ENCODE measurements at regions not wholly inside any gene's neighbourhood (a gene's known extent, or its start where the extent isn't known, plus 50 kb on each side); places are given as distances from the start of the nearest gene placed in this dataset.

DNA sequence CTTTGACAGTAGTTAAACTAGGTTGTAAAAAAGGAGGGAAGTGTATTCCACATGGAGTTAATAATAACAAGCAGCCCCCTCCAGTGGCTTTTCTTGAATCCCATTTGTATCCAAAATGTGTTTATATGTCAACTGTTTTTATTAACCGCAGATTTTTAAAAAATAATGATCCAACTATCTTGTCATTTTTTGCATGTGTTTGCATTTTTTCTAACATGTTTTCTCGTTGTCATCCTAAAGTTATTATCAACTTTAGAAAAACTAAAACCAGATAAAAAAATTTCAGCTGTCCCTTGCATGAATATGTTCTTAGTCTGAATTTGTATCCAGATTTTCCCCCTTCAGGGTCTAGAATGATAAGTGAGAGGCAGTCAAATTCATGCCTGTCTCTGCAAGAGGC lies 1063.3 kb downstream of the BCL11A start:
- CTCF ChIA-PET: no interaction called here
- no peaks in the 10 kb centered on the region for H3K27me3 ChIP-seq (ENCODE audit: control insufficient read depth in 2 of 2, insufficient read depth in 2 of 2, low read length in 2 of 2)
- H3K27ac ChIP-seq (ENCODE audit: low read depth, low read length): no peak overlapping the region
- peaks cover 0 to 5% (median 0%) of the 10 kb centered on the region in 5 donors for H3K27me3 Mint-ChIP-seq
- intact Hi-C loops (cut with micrococcal nuclease): no loop called here
- H3K4me3 Mint-ChIP-seq: no peak overlapping the region
- POLR2A ChIA-PET: no interaction called here
- H3K36me3 Mint-ChIP-seq: no peaks in the 10 kb centered on the region
- peaks cover 0 to 16% (median 4%) of the 10 kb centered on the region in 11 donors for H3K9me3 Mint-ChIP-seq
- no peaks in the 10 kb centered on the region for H3K36me3 ChIP-seq (ENCODE audit: control insufficient read depth in 2 of 3, insufficient read depth in 3 of 3, low read length in 3 of 3)
- ATAC-seq (no peak), DNase-seq (no peak)
- no peak overlapping the region for H3K27ac Mint-ChIP-seq
- H3K4me1 Mint-ChIP-seq: no peaks in the 10 kb centered on the region
- no peak overlapping the region for H3K4me3 ChIP-seq (ENCODE audit: low read length)
- H3K4me1 ChIP-seq (ENCODE audit: control insufficient read depth in 2 of 2, insufficient read depth in 2 of 2, low read length in 2 of 2): no peaks in the 10 kb centered on the region
- no peaks in the 10 kb centered on the region for H3K9me3 ChIP-seq (ENCODE audit: control insufficient read depth in 2 of 3, low read length in 3 of 3)

DNA sequence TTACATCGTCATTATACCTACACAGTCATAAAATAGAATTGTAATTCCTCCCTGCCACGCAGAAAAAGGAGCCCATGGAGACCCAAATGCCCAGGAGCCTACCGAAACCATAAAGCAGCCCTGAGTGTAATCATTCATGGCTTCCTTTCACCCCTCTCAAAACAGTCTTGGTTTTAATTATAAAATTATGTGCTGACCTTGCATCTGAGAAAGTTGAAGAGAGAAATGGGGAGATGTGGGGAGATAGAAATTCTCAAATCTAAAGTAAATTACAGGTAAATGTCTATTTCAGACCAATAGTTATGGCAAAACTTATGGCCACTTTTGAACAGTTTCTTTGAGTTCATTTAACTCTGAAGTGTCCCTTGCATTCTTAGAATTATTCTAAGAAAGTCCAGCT lies 1068.8 kb downstream of the BCL11A start:
- Mint-ChIP-seq H3K36me3 (no peaks in the 10 kb centered on the region), H3K4me3 (no peak overlapping the region), H3K4me1 (no peaks in the 10 kb centered on the region), H3K27ac (no peak overlapping the region), H3K9me3 (peaks cover 0 to 7% (median 0%) of the 10 kb centered on the region in 11 donors), H3K27me3 (peaks cover 0 to 5% (median 0%) of the 10 kb centered on the region in 5 donors)
- ChIA-PET CTCF (no interaction called here), POLR2A (no interaction called here)
- intact Hi-C loops (cut with micrococcal nuclease): no loop called here
- Histone ChIP-seq H3K27me3 (ENCODE audit: control insufficient read depth in 2 of 2, insufficient read depth in 2 of 2, low read length in 2 of 2) (no peaks in the 10 kb centered on the region), H3K36me3 (ENCODE audit: control insufficient read depth in 2 of 3, insufficient read depth in 3 of 3, low read length in 3 of 3) (no peaks in the 10 kb centered on the region), H3K9me3 (ENCODE audit: control insufficient read depth in 2 of 3, low read length in 3 of 3) (no peaks in the 10 kb centered on the region), H3K4me1 (ENCODE audit: control insufficient read depth in 2 of 2, insufficient read depth in 2 of 2, low read length in 2 of 2) (no peaks in the 10 kb centered on the region), H3K4me3 (ENCODE audit: low read length) (no peak overlapping the region), H3K27ac (ENCODE audit: low read depth, low read length) (no peak overlapping the region)
- ATAC-seq: no peak
- no peak for DNase-seq

- ATAC-seq (no peak), DNase-seq (no peak)
- H3K36me3 ChIP-seq (ENCODE audit: control insufficient read depth in 2 of 3, insufficient read depth in 3 of 3, low read length in 3 of 3): no peaks in the 10 kb centered on the region
- no peaks in the 10 kb centered on the region for H3K27me3 ChIP-seq (ENCODE audit: control insufficient read depth in 2 of 2, insufficient read depth in 2 of 2, low read length in 2 of 2)
- no peak overlapping the region for H3K4me3 Mint-ChIP-seq
- H3K27ac ChIP-seq (ENCODE audit: low read depth, low read length): no peak overlapping the region
- H3K4me1 Mint-ChIP-seq: peaks cover 0 to 5% (median 0%) of the 10 kb centered on the region in 7 donors
- POLR2A ChIA-PET: no interaction called here
- intact Hi-C loops (cut with micrococcal nuclease): no loop called here
- H3K9me3 Mint-ChIP-seq: peaks cover 0 to 8% (median 0%) of the 10 kb centered on the region in 11 donors
- no peaks in the 10 kb centered on the region for H3K9me3 ChIP-seq (ENCODE audit: control insufficient read depth in 2 of 3, low read length in 3 of 3)
- H3K4me3 ChIP-seq (ENCODE audit: low read length): no peak overlapping the region
- H3K36me3 Mint-ChIP-seq: no peaks in the 10 kb centered on the region
- no peak overlapping the region for H3K27ac Mint-ChIP-seq
- no peaks in the 10 kb centered on the region for H3K4me1 ChIP-seq (ENCODE audit: control insufficient read depth in 2 of 2, insufficient read depth in 2 of 2, low read length in 2 of 2)
- peaks cover 0 to 11% (median 0%) of the 10 kb centered on the region in 5 donors for H3K27me3 Mint-ChIP-seq
- CTCF ChIA-PET: no interaction called here
Observed at GRCh38 chr2:59463426-59463825, 1090.0 kb downstream of the BCL11A start.

DNA sequence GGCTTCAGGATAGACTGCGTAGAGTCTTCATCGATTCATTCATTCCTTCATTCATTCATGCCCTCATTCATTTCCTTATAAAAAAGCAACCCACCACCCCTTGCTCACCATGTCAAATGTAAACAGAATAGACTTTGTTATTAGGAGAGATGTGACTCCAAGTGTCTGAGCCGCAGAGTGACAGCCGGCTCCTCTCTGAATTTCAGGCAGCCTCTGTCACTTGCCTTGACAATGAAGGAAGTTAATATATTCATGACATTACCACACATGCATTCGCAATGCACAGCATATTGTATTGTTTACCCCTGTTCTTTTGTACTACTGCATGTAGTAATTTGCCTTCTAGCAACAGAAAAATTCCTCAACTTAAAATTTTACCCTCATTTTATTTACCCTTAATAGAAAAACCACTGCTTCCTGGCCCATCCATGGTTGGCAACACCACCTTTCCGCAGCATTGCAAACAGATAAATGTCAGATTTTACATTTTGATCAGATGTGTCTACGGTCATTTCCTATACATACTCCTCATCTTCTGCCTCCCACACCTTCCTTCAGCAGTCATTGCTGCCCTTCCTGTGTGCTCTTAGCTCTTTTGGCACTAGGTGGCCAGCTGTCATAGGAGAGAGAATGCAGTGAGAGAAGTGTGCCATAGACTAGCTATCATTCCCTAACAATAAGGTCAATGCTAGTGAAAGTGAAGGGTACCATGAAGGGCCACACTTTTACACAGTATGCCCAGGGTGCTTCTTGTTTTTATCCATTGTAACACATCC lies 1090.8 kb downstream of the BCL11A start:
- ChIA-PET CTCF (no interaction called here), POLR2A (no interaction called here)
- DNase-seq (no peak), ATAC-seq (no peak)
- H3K4me3 Mint-ChIP-seq: no peak overlapping the region
- no peak overlapping the region for H3K27ac ChIP-seq (ENCODE audit: low read depth, low read length)
- H3K9me3 Mint-ChIP-seq: peaks cover 0 to 8% (median 0%) of the 10 kb centered on the region in 11 donors
- no peak overlapping the region for H3K4me3 ChIP-seq (ENCODE audit: low read length)
- H3K4me1 ChIP-seq (ENCODE audit: control insufficient read depth in 2 of 2, insufficient read depth in 2 of 2, low read length in 2 of 2): no peaks in the 10 kb centered on the region
- peak overlapping the region in 1 of 9 donors; percentile 50 for H3K27ac Mint-ChIP-seq
- H3K27me3 Mint-ChIP-seq: peaks cover 0 to 11% (median 0%) of the 10 kb centered on the region in 5 donors
- peaks cover 0 to 5% (median 0%) of the 10 kb centered on the region in 7 donors for H3K4me1 Mint-ChIP-seq
- intact Hi-C loops (cut with micrococcal nuclease): no loop called here
- H3K36me3 ChIP-seq (ENCODE audit: control insufficient read depth in 2 of 3, insufficient read depth in 3 of 3, low read length in 3 of 3): no peaks in the 10 kb centered on the region
- no peaks in the 10 kb centered on the region for H3K9me3 ChIP-seq (ENCODE audit: control insufficient read depth in 2 of 3, low read length in 3 of 3)
- H3K36me3 Mint-ChIP-seq: no peaks in the 10 kb centered on the region
- no peaks in the 10 kb centered on the region for H3K27me3 ChIP-seq (ENCODE audit: control insufficient read depth in 2 of 2, insufficient read depth in 2 of 2, low read length in 2 of 2)

DNA sequence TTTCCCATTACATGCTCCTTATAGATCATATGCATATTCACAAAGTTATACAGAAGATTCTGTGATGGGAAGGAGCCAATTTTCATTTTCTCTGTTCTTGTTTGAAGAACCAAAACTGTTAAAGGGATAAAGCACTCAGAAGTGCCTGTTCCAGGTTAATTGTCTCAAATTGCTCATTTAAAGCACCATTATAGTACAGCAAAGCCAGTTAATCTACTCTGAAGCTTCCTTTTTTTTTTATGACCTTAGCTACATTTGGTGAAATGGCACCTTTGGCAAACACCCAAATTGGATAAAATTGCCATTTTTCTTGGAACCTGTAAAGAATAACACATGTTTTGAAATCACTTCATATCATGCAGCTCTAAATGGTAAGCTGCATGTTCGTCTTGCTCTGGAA lies 1092.3 kb downstream of the BCL11A start:
- H3K36me3 ChIP-seq (ENCODE audit: control insufficient read depth in 2 of 3, insufficient read depth in 3 of 3, low read length in 3 of 3): no peaks in the 10 kb centered on the region
- Mint-ChIP-seq H3K36me3 (no peaks in the 10 kb centered on the region), H3K27me3 (peaks cover 0 to 10% (median 6%) of the 10 kb centered on the region in 5 donors), H3K4me1 (peaks cover 0 to 5% (median 0%) of the 10 kb centered on the region in 7 donors), H3K4me3 (no peak overlapping the region), H3K9me3 (peaks cover 0 to 4% (median 0%) of the 10 kb centered on the region in 11 donors), H3K27ac (no peak overlapping the region)
- no peak overlapping the region for H3K27ac ChIP-seq (ENCODE audit: low read depth, low read length)
- POLR2A ChIA-PET: no interaction called here
- intact Hi-C loops (cut with micrococcal nuclease): no loop called here
- no peak for DNase-seq
- ATAC-seq: no peak
- no peak overlapping the region for H3K4me3 ChIP-seq (ENCODE audit: low read length)
- no peaks in the 10 kb centered on the region for H3K27me3 ChIP-seq (ENCODE audit: control insufficient read depth in 2 of 2, insufficient read depth in 2 of 2, low read length in 2 of 2)
- H3K4me1 ChIP-seq (ENCODE audit: control insufficient read depth in 2 of 2, insufficient read depth in 2 of 2, low read length in 2 of 2): no peaks in the 10 kb centered on the region
- no peaks in the 10 kb centered on the region for H3K9me3 ChIP-seq (ENCODE audit: control insufficient read depth in 2 of 3, low read length in 3 of 3)
- CTCF ChIA-PET: no interaction called here

DNA sequence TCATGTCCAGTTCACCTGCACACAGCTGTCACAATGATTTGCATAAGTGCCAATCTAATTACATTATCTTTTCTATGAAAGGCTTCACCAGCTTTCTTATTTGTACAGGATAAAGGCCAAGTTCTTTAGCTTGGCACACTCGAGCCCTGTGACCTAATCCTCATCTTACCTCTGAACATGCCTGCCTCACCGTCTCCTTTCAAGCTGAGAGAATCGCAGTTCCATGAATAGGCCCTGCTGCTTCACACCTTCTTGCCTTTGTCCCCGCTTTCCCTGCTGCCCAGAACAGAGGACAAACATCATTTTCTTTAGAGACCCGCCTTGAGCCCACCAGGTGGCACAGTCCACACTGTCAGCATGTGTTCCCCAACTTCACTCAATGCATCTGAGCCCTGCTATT lies 1094.7 kb downstream of the BCL11A start:
- Mint-ChIP-seq H3K4me1 (peaks cover 0 to 5% (median 0%) of the 10 kb centered on the region in 7 donors), H3K27ac (peak overlapping the region in 1 of 9 donors; percentile 21), H3K9me3 (peaks cover 0 to 2% (median 0%) of the 10 kb centered on the region in 11 donors), H3K27me3 (peaks cover 0 to 10% (median 0%) of the 10 kb centered on the region in 5 donors), H3K4me3 (no peak overlapping the region), H3K36me3 (no peaks in the 10 kb centered on the region)
- ChIA-PET POLR2A (no interaction called here), CTCF (no interaction called here)
- Histone ChIP-seq H3K9me3 (ENCODE audit: control insufficient read depth in 2 of 3, low read length in 3 of 3) (no peaks in the 10 kb centered on the region), H3K4me1 (ENCODE audit: control insufficient read depth in 2 of 2, insufficient read depth in 2 of 2, low read length in 2 of 2) (no peaks in the 10 kb centered on the region), H3K27me3 (ENCODE audit: control insufficient read depth in 2 of 2, insufficient read depth in 2 of 2, low read length in 2 of 2) (no peaks in the 10 kb centered on the region), H3K27ac (ENCODE audit: low read depth, low read length) (no peak overlapping the region), H3K4me3 (ENCODE audit: low read length) (no peak overlapping the region), H3K36me3 (ENCODE audit: control insufficient read depth in 2 of 3, insufficient read depth in 3 of 3, low read length in 3 of 3) (no peaks in the 10 kb centered on the region)
- DNase-seq: no peak
- intact Hi-C loops (cut with micrococcal nuclease): no loop called here
- no peak for ATAC-seq

GRCh38 chr2:59456285-59456684 lies 1097.2 kb downstream of the BCL11A start:
- DNase-seq (no peak), ATAC-seq (no peak)
- Histone ChIP-seq H3K4me3 (ENCODE audit: low read length) (no peak overlapping the region), H3K27me3 (ENCODE audit: control insufficient read depth in 2 of 2, insufficient read depth in 2 of 2, low read length in 2 of 2) (no peaks in the 10 kb centered on the region), H3K4me1 (ENCODE audit: control insufficient read depth in 2 of 2, insufficient read depth in 2 of 2, low read length in 2 of 2) (no peaks in the 10 kb centered on the region), H3K9me3 (ENCODE audit: control insufficient read depth in 2 of 3, low read length in 3 of 3) (no peaks in the 10 kb centered on the region), H3K27ac (ENCODE audit: low read depth, low read length) (no peak overlapping the region), H3K36me3 (ENCODE audit: control insufficient read depth in 2 of 3, insufficient read depth in 3 of 3, low read length in 3 of 3) (no peaks in the 10 kb centered on the region)
- Mint-ChIP-seq H3K27me3 (peaks cover 0 to 10% (median 4%) of the 10 kb centered on the region in 5 donors), H3K36me3 (no peaks in the 10 kb centered on the region), H3K27ac (no peak overlapping the region), H3K4me1 (no peaks in the 10 kb centered on the region), H3K4me3 (no peak overlapping the region), H3K9me3 (peaks cover 0 to 2% (median 0%) of the 10 kb centered on the region in 11 donors)
- CTCF ChIA-PET: interaction anchor here (0.7 kb wide), 1 partner anchor 27 kb away, joined by 3 read pairs; no protein-coding TSS in a partner anchor
- intact Hi-C loops (cut with micrococcal nuclease): no loop called here
- POLR2A ChIA-PET: no interaction called here

Measured in naive thymus-derived CD4-positive, alpha-beta T cell (primary cell).